Erythroblast (primary cell): ENCODE measurements at regions not wholly inside any gene's neighbourhood (a gene's known extent, or its start where the extent isn't known, plus 50 kb on each side); places are given as distances from the start of the nearest gene placed in this dataset.

Experiments
- GATA1 ChIP-seq: IDR thresholded peaks from 2 replicates; pipeline ENCODE4 v1.6.1; 2011; ENCODE audit warnings: low read depth, mild to moderate bottlenecking, control low read depth, low read length, moderate library complexity
- POLR2A ChIP-seq: IDR thresholded peaks from 2 replicates; pipeline ENCODE4 v1.6.1; 2011; ENCODE audit warnings: mild to moderate bottlenecking, low read length

- TF ChIP-seq POLR2A (no peak), GATA1 (no peak)
Observed at GRCh38 chr5:6858419-6858818, 145.2 kb downstream of the TENT4A start.
